HG02884 (cell line): ENCODE measurements at regions not wholly inside any gene's neighbourhood (a gene's known extent, or its start where the extent isn't known, plus 50 kb on each side); places are given as distances from the start of the nearest gene placed in this dataset.
"Not testable (repeated sequence)": the region's sequence is repeated elsewhere in the genome, so short reads cannot be mapped to it uniquely, and the experiment has no call there.

ENCODE experiments used
- ATAC-seq: cut with Tn5 transposase; IDR thresholded peaks from one replicate; pipeline ENCODE4 v1.9.1; 2021; ENCODE audit warnings: mild to moderate bottlenecking, moderate library complexity; ENCODE audit not compliant: unreplicated experiment

DNA sequence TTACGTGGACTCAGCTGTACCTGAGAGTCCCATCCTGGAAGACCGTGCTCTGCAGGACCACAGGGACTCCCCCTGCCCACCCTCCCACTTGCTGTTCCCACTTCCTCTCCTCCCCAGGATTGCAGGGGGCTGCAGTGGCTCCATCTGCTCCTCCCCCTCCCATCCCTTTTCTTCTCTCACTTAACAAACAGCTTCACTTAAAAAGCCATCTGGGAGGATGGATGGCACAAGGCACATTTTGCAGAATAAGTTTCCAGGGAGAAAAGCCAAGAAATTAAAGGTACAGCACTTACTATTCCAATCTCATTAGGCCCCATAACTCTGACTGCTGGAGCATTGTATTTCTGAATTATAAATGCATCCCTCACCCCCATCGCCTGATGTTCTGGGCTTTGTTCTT, 458.7 kb downstream of the PTPRU start:
- no peak for ATAC-seq

DNA sequence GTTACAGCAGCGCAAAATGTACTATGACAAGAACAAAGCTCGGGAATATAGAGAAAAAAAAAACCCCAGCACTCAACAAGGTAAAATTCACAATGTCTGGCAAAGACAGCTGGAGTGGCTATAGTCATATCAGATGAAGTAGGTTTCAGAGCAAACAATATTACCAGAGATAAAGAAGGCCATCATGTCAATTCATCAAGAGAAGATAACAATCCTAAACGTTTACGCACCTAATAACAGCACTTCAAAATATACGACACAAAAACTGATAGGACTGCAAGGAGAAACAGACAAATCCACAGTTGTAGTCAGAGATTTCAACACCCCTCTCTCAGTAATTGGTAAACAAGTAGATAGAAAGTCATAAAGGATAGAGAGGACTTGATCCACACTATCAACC, 455.2 kb downstream of the PTPRU start:
- ATAC-seq, result no peak

DNA sequence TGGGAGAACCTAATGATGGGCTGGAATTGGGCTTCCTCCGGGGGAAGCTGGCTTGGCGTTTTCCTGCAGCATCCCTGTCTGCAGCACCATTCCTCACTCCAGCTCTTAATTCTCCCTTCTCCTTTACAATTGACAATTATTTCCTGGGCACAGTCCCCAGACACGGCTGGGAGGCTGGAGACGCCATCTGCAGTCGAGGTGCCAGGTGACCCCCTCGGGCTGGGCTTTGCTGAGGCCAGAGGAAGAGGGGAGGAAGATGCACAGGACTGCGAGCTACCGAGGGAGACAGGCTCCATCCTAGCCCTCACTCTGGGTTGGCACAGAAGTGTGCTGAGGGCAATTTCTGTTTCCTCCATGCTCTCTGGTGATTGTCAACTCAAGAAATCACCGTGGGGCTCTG, 453.8 kb downstream of the PTPRU start:
- ATAC-seq, result no peak

DNA sequence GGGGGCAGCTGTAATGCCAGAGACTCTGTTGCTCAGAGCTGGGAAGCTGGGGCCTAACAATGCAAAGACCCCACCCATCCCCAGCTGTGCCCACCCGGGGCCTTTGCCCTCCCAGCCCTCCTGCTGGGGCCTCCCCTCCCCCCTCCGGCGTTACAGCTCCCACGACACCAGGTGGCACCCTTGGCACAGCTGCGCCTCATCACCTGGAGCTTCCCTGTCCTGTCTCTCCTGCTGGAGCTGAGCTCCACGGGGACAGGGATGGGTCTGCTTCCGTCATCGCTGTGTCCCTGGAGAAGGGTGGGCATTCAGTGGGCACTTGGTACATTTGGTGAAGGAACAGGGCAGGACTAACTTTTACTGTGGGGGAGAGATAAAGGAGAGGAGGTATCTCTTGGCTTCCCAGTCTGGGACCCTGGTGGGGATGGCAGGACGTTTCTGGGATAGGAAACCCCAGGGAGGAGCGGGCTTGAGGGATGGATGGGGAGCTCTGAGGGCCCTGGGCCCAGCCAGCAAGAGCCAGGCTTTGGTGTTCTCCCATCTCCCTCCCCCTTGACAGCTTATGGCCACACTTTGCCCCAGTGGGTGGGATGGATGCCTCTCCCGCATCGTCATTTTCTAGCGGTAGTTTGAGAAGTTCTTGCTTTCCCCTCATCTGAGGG, 453.2 kb downstream of the PTPRU start:
- no peak for ATAC-seq

DNA sequence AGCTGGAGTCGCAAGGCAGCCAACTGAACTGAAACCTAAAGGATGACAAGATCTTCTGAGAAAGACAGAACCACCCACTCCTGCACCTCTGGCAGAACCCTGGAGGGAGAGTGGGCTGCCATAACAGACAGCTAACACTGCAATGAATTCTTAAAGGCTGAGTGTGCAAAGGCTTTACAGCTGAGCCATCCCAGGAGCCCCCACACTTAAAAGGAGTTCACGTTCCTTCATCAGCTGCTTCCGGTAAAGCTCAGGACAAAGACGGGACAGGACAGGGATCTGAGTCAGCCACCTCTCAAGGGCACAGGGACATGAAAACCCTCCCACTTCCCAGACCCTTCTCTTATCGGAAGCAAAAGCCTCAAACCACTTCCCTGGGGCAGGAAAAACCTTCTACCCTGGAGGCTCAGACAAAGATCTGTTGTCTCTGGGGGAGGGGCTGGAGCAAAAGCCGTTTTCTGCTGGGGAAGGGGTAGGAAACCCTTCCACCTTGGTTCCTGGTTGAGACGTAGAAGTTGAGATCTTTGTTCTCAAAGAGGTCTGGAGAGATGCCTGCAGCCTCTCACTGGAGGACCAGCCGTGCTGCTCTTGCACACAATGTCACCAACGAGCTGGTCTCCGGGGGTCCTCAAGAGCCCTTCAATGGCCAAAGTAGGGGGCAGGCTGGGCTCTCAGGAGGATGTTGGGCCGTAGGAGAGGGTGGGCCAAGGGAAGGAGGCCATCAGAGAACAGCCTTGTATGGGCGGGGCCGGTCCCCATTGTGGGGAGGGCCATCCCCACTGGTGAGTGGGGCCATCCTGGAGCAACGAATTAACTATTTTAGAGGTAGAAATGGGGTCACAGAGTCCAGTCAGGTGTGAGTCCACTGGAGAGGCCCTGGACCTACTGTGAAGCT, 452.4 kb downstream of the PTPRU start:
- ATAC-seq, result peak; percentile 43

DNA sequence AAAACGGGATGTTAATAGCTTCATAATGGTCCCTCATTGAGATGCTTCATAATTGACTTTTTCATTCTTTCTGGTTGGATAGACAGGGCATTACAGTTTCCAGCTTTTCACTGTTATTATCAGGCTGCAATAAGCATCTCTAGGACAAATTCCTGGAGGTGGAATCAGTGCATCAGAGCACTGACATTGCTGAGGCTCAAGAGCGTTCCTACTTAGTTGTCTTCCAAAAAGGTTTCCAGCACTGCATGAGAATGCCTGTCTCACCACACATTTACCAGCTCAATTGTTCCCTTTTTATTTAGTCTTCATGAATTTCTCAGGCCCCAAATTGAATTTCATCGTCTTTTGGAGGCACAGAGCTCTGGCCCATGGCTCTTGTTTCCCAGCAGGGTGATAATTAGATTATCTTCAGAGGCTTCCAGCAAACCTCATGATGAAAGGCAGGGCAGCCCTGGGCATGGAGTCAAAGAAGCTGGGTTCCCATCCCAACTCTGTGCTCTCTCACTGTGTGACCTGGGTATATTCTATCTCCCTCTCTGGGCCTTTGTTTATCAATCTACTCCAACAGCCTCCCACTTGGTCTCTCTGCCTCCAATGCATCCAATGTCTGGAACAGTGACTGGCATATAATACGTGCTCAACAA, 451.4 kb downstream of the PTPRU start:
- ATAC-seq, result no peak

DNA sequence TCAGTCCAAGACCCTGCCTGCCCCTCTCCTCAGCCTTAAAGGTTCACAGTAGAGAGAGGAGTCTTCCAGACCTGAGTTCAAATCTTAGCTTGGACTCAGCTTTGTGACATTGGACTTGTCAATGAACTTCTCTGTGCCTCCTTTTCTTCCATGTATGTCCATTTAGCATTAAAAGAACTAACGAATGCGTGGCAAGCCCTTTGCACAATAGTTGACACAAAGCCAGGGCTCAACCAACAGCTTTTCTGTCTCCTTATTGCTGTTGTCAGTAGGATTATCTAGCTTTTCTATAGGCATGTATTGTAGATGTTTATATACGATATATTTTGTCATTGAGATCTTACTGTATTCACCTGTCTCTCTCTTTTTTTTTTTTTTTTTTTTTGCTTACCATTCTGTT, 450.8 kb downstream of the PTPRU start:
- ATAC-seq, result no peak

DNA sequence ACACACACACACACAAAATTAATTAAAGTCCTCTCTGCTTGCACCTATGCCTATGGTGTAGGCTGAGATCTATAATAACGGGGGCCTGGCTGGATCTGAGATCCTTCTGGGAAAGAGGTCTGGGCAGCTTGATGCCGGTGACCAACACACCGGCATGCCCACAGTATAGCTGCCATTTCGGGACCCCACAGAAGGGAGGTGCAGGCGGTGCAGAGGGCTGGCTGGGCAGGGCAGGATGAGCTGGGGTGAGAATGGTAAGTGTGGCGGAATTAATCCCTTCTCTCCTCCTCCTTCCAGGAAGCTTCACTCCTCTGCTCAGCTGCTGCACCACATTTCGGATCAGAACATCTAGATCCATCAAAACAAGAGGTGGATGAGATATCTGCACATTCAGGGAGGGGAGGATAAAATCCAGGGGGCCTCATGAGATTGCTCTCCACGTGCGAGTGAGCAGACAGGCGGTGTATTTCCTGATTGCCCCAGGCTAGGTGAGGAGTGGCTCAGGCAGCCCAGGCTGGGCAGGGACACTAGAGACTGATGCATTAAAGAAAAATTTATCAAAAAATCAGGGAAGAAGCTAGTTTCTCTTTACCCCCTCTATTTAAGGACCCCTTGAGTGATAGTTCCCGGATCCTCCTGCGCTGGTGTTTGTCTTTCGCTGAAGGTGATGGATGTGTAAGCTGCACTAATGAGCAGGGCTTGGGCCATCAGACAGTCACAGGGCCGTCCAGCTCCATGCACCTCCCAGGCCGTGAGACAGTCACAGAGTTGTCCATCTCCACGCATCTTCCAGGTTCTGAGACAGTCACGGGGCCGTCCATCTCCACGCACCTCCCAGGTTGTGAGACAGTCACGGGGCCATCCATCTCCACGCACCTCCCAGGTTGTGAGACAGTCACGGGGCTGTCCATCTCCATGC, 449.9 kb downstream of the PTPRU start:
- no peak for ATAC-seq

DNA sequence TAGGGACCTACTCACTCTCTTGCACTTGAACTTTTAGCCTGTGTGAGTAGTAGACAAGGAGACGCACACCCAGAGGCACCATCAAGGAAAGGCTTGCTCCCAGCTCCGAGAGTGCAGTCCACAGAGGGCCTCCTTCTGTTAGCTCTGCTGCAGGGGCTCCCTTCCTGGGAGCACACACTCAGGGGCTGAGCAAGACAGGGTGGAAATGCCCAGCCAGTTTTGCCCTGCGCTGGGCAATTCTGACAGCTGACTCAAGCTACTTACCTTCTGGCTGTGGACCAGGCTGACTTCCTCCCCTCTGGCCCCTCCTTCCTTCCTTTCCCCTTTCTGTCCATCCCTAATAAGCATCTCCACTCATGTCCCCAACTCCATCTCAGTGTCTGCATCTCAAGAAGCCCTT, 449.1 kb downstream of the PTPRU start:
- ATAC-seq, result no peak

DNA sequence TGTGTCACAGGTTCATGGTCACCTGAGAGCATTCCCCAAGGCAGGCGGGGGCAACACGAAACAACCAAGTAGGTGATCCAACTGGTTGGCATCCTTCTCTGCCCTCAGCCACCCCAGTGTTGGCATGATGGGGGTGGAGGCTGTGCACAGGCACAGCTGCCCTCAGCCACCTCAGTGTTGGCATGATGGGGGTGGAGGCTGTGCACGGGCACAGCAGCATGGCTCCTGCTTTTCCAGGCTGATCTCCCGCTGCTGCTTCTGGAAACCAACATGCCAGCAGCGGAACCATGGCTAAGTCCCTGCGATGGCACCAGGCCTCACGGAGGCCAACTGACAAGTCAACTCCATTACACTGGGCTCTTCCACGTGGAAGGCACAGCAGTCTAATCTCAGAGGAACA, 447.8 kb downstream of the PTPRU start:
- ATAC-seq, result no peak

DNA sequence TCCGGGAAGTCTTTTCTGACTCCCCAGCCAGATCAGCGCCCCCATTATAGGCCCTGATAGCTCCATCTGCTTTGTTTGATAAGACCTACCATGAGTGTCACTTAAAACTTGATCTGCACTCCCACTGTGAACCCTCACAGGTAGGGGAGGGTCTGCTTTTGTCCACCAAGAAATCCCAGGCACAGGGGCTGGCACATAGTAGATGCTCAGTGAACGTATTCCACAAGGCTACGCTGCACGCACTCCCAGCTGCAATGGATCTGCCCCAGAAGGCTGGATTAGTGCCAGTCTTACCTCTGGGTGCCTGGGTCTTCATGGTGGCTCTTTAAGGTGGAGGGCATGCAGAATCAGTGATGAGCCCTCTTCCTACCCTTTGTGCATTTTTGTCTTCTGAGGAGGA, 447.1 kb downstream of the PTPRU start:
- ATAC-seq, result no peak

DNA sequence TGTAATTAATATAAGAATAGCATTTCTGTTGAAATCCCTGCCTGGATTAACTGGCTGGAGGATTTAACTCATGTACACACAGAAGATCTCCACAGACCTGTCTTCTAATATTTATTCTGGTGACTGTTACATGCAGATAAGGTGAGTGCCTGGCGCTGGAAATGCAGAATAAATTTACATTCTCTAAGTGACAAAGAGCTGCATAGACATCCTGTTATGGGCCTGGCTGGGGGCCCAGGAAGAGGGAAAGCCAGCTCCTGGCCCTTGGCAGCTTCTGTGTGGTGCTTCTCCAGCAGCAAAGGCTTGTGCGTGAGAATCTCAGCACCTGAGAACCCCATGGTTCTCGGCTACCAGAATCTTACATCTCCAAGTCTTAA, 446.6 kb downstream of the PTPRU start:
- no peak for ATAC-seq

DNA sequence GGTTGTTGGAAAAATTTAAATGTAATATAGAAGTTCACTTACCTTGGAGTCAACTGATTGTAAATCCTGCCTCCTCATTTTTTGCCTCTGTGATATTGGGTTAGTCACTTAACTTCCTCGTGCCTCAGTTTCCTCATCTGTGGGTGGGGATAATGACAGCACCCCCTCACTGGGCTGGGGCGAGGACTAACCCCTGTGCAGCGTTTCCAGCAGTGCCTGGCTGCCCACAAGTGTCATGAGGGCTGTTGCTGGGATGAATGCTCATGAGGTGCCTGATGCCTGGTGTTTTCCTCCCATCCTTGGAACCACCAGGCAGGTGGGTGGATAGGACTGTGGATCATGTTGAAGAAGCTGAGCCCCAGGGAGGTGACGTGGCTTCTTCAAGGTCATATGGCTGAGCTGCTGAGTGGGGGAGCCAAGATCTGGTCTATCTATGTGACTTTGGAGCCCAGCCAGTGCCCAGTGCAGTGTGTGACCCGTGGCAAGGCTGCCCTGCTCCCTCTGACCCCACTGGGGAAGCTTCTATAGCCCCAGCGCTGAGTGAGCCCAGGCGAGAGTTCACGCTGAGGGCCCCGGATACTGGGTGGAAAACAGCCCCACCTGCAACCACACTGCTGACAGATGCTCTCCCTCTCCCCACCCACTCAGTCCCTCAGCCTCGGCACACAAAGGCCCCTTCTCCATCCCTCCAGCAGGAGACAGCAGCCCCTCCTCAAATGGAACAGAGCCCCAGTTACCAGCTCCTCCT, 446.0 kb downstream of the PTPRU start:
- ATAC-seq, result no peak

DNA sequence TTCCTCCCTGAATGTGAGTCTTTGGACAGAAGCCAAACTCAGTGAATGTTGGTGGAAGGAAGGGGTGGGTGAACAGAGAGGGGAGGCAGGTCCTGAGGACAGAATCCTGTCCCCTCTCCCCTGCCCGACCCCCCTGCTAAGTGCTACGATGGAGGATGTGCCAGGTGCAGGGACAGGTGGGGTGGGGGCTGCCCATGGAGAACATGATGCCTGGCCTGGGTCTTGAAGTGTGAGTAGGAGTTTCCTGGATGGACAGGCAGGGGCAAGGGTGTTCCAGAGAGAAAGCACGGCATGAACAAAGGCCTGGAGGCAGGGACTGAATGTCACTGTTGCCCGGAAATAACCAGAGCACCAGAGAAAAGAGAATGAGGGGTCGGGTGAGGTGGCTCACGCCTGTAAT, 445.1 kb downstream of the PTPRU start:
- not testable (repeated sequence) for ATAC-seq

DNA sequence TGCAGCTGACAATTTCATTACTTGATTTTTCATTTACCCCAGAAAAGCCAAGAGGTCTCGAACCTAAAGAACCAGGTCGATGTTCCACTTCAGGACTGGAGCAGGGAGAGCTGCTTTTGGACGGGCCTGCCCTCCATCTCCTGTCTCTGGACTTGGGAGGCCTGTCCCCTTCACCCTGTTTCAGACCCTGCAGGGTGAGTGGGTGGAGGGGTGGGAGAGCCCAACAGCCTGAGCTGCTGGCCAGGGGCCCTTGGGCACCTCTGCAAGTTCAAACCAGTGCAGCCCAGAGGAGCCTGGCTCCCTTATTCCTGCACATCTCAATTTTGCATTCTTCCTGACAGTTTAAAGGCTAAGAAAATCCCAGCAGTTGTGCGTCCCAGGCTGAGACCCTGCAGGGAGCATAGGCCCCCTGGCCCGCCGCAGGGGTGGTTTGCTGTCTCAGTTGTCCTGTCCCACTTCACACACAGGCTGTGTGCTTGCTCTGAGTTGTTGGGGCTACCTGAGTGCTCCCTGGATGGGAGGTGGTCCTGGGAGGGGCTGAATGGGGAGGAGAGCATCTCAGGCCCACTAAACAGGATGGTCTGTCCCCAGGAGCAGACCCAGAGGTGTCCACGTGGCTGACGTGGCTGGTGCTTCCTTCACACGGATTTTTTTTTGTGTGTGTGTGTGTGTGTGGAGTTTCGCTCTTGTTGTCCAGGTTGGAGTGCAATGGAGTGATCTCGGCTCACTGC, 443.7 kb downstream of the PTPRU start:
- ATAC-seq, result no peak

DNA sequence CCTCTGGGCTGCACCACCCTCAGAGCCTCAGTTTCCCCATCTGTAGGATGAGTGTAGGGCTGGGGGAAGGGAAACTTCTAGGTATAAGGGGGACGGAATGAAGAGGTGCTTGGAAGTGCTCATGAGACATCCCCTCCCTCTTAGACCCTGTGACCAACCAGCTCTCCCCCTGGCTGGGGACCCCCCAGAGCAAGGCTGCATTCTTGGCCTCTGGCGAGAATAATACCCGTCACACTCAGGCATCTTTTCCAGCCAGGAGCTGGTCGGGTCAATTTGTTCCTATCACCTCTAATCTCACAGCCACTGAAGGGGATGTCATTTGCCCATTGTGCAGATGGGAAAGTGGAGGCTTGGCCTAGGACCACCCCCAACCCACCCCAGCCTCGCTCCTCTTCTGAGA, 443.0 kb downstream of the PTPRU start:
- no peak for ATAC-seq

DNA sequence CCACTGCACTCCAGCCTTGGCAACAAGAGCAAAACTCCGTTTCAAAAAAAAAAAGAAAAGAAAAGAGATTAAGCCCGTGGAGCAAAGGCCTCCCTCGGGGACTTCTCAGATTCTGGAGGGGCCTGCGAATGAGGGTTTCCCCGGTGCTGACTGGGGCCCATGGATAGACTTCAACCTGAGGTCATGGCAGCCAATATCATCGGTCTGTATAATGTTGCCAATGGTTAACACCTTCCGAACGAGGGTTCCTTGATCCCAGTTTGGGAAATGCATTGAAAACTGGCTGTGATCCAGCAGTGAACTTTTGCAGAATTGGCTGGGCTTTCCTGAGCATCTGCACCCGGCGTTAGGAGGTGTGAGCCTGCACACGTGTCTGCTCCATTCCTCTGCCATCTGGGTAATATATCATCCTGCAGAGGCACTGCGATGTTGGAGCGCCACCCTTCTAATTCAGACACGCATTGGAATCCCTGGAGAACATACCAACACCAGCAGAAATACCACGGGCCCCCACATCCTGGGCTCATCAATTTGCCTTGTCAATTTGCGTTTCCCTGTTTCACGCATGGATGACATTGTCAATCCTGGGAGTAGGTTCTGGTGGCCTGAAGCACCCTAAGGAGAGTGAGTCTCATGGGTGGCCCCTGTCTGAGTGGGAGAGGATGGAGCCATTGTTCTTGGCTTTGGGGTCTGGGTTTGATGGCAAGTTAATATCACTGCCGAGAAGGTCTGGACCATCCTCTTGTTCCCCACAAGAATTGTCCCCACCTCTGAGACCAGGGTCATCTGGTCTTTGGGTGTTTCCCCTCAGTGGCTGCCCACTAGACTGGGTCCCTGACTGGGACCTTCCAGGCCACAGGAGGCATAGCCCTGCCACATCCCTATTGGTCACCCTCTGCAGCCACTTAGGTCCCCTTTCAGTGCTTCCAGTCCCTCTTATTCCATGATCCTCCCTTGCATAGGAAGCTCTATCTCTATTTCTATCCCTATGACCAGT, 441.0 kb downstream of the PTPRU start:
- ATAC-seq, result no peak

DNA sequence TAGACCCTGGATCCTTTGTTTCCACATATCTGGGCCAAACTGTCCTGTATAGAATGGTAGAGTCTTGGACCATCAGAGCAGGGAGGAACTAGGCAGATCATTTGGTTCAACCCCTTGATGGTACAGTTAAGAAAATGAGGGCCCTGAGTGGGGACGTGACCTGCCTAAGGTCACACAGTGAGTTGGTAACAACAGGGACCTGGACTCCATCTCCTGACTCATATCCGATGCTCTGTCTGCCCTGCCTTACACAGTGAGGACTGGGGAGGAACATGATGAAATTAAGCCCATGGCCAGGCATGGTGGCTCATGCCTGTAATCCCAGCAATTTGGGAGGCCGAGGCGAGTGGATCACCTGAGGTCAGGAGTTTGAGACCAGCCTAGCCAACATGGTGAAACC, 440.2 kb downstream of the PTPRU start:
- ATAC-seq, result no peak
